GM12865 (cell line): ENCODE measurements at regions not wholly inside any gene's neighbourhood (a gene's known extent, or its start where the extent isn't known, plus 50 kb on each side); places are given as distances from the start of the nearest gene placed in this dataset.

ENCODE experiments used
- DNase-seq: peaks from one replicate; pipeline ENCODE4 v3.0.0; 2010; ENCODE audit warnings: low read depth
- H3K4me3 ChIP-seq: 2 replicates; pipeline ENCODE4 v1.5.1; 2011; ENCODE audit warnings: mild to moderate bottlenecking, low read depth, low read length, control low read depth
- TF ChIP-seq, protein P1 (sequence below): IDR thresholded peaks from 2 replicates; pipeline ENCODE4 v1.5.1; 2011; ENCODE audit warnings: low read length, control low read depth, low read depth, inconsistent platforms; ENCODE audit not compliant: insufficient read depth; ENCODE audit errors: missing control alignments

DNA sequence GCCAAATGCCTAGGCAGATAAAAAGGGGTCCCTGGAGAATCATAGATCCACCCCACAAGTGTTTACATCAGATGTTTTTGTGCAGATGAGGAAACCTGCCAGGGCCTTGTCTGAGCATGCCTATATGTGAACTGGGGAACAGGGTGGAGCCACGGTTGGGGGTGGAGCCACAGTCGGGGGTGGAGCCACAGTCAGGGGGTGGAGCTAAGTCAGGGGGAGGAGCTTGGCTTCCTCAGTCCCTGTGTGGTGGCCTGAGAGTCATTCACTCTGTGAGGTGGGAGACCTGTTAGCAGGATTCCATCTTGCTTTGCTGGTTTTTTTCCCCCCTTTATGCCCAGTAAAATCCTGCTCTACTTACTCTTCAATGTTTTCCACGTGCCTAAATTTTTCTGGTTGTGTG is 57.8 kb upstream of the TGFBR2 start:
- peak; percentile 25 for DNase-seq
- no peak overlapping the region for H3K4me3 ChIP-seq
- TF ChIP-seq, protein P1, sequence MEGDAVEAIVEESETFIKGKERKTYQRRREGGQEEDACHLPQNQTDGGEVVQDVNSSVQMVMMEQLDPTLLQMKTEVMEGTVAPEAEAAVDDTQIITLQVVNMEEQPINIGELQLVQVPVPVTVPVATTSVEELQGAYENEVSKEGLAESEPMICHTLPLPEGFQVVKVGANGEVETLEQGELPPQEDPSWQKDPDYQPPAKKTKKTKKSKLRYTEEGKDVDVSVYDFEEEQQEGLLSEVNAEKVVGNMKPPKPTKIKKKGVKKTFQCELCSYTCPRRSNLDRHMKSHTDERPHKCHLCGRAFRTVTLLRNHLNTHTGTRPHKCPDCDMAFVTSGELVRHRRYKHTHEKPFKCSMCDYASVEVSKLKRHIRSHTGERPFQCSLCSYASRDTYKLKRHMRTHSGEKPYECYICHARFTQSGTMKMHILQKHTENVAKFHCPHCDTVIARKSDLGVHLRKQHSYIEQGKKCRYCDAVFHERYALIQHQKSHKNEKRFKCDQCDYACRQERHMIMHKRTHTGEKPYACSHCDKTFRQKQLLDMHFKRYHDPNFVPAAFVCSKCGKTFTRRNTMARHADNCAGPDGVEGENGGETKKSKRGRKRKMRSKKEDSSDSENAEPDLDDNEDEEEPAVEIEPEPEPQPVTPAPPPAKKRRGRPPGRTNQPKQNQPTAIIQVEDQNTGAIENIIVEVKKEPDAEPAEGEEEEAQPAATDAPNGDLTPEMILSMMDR, result no peak

DNA sequence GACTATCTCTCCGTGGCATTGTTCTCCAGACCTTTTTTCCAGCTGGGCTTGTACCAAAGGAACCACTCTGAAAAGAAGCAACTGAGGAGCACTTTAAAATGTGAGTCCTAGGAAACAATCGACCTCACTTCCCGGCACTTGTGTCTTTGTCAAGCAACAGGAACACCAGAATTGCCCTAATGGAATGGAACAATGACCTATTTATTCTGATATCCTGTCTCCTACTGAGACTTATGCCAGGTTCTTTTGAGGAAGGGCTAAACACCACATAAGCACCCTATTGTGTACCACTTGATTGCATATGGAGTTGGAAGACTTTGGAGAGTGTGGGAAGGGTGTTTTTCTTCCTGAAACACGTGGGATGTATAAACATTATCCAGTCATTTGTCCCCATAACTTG is 56.8 kb upstream of the TGFBR2 start:
- H3K4me3 ChIP-seq, result no peak overlapping the region
- TF ChIP-seq, protein P1, result no peak
- DNase-seq, result no peak

DNA sequence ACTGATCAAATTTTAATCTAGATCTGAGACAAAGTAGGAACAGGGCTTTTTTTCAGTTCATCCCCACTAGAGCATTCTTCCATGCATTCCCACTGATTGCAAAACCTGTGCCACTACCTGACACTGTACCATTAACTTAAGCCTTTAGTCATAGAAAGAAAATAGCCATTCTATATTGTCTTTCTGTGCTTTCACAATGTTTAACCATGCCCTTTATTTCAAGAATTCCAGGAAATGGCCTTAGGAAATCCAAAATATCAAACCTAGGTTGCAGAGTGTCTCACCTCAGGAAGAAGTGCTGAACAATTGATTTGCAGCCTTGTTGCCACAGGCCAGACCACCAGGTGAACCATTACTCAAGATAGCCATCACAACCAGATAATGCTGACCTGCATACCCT is 56.2 kb upstream of the TGFBR2 start:
- no peak for DNase-seq
- TF ChIP-seq, protein P1, result no peak

DNA sequence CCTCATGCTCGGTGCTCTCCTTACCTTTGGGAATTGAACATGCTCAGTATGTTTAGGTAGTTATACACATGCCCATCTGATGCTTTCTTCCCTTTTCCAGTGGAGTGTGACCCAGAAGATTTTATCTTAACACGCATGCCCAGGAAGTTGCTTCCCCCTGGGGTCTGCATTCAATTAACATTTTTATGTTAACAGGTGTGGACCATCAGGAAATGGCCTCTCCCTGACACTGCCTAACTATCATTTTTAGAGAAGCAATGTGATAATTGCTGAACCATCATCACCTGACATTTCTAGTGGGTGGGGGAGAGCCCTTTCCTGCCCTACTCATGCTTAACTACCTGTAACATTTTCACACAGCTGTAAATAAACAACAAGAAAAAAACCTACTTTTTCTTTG is 55.1 kb upstream of the TGFBR2 start:
- H3K4me3 ChIP-seq, result no peak overlapping the region
- TF ChIP-seq, protein P1, result no peak
- DNase-seq, result no peak

More for the DNA sequence above, 56.2 kb upstream of the TGFBR2 start:
- no peak overlapping the region for H3K4me3 ChIP-seq

DNA sequence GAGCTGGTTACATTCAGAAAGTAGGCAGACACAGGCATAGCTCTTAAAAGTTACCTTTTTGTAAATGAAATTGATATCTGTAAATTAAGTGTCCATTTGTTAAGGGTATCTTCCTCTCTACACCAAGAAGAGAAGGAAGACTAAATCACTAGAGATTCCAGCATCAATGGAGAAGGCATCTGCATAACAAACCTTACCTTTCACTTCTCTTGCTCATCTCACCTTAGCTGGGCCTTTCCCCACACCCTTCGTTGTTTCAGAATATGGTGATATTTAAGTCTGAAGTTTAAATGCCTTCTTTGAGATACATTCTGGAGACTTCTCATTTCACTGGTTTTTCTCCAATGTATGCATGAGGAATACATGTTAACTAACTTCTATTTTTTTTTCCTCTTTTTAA is 54.5 kb upstream of the TGFBR2 start:
- TF ChIP-seq, protein P1, result no peak
- no peak overlapping the region for H3K4me3 ChIP-seq
- DNase-seq, result no peak

DNA sequence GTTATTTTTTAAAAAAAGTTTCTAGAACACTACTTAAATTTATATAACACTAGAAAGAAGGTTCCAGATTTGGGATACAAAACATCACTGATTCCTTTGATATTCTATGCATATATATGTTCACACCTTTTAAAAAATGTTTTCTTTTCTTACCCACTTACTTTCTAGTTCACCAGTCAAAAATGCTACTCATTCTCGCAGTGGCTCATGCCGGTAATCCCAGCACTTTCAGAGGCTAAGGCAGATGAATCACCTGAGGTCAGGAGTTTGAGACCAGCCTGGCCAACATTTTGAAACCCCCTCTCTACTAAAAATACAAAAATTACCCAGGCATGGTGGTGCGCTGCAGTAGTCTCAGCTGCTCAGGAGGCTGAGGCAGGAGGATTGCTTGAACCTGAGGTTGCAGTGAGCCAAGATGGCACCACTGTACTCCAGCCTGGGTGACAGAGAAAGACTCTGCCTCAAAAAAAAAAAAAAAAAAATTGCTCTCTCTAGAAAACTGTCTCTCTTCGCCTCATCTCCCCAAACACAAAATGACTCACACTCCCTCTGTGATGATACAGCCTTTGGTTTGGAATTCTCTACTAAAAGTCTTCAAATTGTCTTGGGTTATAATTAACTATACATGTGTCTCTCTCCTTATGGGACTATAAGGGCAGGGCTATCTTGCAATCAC is 52.6 kb upstream of the TGFBR2 start:
- DNase-seq, result no peak
- no peak overlapping the region for H3K4me3 ChIP-seq
- TF ChIP-seq, protein P1, result no peak

DNA sequence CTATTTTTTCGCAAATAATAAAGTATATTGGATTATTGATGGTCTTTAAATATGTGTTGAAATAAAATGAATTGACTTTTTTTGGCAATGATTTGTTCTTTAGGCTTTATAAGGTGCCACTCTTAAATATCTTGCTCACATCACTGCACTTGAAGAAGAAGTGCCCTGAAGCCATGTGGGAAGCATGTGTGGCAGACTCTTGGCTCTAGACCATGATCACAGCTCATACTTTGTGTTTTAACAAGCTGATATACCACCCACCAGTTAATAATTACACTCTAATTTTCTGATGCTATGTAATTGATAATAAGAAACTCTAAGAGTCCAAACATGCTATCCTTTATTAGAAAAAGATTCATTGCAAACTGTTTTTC is 52.1 kb upstream of the TGFBR2 start:
- TF ChIP-seq, protein P1, result no peak
- no peak for DNase-seq
- no peak overlapping the region for H3K4me3 ChIP-seq
